EL (cell line): ENCODE measurements at regions not wholly inside any gene's neighbourhood (a gene's known extent, or its start where the extent isn't known, plus 50 kb on each side); places are given as distances from the start of the nearest gene placed in this dataset.

Source experiments
- DNase-seq: peaks from one replicate; pipeline ENCODE4 v3.0.0-alpha.2; 2016

- no peak for DNase-seq
Measured at GRCh38 chr14:51596488-51597117, 55.1 kb upstream of the FRMD6 start.

GRCh38 chr14:51597261-51598001 lies 54.3 kb upstream of the FRMD6 start:
- peak; percentile 96 for DNase-seq

- DNase-seq, result peak; percentile 80
Measured at GRCh38 chr14:51598924-51599600, 52.6 kb upstream of the FRMD6 start.

- DNase-seq, result no peak
Measured at GRCh38 chr14:51600658-51601057, 51.1 kb upstream of the FRMD6 start.
